HG03342 (cell line): ENCODE measurements at regions not wholly inside any gene's neighbourhood (a gene's known extent, or its start where the extent isn't known, plus 50 kb on each side); places are given as distances from the start of the nearest gene placed in this dataset.
"Not testable (repeated sequence)": the region's sequence is repeated elsewhere in the genome, so short reads cannot be mapped to it uniquely, and the experiment has no call there.

Experiments
- ATAC-seq: cut with Tn5 transposase; IDR thresholded peaks from one replicate; pipeline ENCODE4 v1.9.1; 2021; ENCODE audit warnings: mild to moderate bottlenecking, moderate library complexity; ENCODE audit not compliant: unreplicated experiment

DNA sequence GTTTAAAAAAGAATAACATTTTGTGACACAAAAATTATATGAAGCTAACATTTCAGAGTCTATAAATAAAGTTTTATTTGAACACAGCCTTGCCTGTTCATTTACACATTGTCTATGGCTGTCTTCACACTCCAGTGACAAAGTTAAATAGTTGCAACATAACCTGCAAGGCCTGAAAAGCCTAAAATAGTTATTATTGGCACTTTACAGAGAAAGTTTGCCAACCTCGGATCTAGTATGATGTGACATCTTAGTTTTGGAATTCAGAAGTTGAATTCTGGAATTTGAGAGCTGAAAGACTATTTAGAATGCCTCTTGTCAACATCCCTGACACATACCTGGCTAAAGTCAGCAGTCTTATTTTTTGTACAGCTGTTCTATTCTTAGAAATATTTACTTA is 68.3 kb downstream of the DYRK2 start:
- no peak for ATAC-seq

- ATAC-seq: not testable (repeated sequence)
These were observed 70.8 kb downstream of the DYRK2 start for GRCh38 chr12:67719303-67719702.

DNA sequence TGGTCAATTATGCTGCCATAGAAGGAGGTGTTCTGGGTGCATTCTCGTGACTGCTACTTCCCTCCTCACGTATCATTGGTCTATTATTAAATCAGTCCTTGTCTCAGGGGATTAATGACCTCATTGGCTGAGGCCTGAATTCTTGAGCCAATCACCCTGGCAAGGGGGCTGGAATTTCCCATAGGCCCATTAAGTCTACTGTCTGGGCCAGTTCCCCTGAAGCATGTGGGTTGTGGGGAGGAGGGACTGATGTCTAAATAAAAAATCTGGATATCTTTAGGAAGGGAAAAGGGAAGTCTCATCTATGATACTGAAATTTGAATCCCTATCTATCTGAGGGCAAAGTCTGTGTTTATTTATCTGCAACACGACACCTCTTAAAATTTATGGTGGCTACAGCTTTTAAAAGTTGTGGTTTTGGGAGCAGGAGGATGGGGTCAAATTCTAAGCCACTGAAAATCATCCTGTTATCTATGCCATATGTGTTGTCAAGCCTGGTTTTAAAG is 71.9 kb downstream of the DYRK2 start:
- no peak for ATAC-seq

DNA sequence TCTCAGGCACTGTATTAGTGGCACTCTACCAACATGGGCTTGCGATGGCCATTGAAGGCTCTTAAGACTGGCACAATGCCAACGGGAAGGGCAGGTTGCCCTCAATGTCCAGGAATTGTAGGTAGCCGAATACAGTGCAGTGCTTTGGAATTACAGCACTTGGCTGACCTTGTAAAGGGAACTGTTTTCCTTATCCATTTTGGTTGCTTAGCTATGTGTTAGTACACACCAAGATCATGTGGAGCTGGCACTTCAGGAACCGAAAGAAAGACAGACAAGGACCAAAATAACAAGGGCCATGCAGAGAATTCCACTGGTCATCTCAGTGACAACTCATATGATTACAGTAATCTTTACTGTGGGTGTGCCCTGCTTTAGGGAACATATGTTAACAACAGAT is 72.7 kb downstream of the DYRK2 start:
- no peak for ATAC-seq

- ATAC-seq: no peak
These were observed 73.8 kb downstream of the DYRK2 start for GRCh38 chr12:67722296-67722695.

- ATAC-seq: no peak
These were observed 78.3 kb downstream of the DYRK2 start for GRCh38 chr12:67726868-67727267.

DNA sequence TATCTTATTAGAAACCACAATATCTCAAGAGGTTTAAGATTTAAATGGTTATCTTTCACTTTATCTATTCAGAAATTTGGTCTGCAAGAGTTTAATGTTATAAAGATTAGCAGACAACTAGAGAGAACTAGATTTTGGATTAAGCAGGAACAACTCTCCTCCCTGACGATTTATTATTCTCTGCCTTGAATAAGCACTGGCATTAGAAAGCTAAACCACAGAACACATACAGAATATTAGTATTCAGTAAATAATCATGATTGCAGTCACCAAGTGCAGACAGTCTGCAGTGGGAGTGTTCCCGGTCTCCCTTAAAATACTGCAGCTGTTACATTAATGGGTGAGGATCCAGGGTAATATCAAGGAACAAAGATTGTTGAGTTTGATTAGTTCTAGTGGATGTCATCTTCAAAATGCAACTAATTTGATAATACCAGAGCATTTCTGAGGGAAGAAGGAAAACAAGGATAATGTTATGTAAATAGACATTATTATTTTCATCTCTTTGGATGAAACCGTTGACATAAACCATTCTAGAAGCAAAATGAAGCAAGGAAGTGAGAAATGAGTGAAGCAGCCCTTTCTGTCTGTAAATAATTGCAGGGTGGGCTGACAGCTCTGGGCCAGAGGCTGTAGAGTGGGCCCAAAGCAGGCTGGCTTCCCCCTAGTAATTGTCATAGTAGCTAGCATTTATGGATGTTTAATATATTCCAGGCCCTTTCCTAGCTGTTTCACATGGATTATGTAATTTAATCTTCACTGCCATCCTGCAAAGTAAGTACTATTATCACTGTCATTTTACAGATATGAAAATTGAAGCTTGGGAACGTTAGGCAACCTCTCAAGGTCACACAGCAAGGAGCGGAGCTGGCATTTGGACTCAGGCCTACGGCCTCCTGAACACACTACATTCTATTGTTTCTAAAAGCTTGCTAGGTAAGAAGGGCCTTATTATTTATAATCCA is 79.4 kb downstream of the DYRK2 start:
- no peak for ATAC-seq

- no peak for ATAC-seq
These were observed 84.3 kb downstream of the DYRK2 start for GRCh38 chr12:67732857-67733256.

- ATAC-seq: no peak
These were observed 87.3 kb downstream of the DYRK2 start for GRCh38 chr12:67735868-67736267.

DNA sequence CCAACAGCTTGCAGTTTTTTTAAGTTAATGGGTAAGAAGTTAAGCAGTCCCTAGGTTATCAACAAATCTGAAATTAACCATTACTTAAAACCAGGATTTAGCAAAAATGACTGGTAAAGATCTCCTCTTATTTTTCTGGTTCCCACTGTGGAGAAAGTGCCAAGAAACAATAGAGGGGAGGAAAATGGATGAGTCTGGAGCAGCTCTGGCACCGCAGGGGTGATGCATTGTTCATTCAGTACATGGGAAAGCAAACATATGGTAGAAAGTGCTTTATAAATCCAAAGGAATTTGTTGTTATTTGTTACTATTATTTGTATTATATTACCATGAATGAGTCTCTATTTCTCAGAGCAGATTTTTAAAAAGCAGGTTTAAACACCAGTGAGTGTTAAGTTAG is 92.2 kb downstream of the DYRK2 start:
- no peak for ATAC-seq

GRCh38 chr12:67741270-67741669 is 92.7 kb downstream of the DYRK2 start:
- ATAC-seq: no peak

DNA sequence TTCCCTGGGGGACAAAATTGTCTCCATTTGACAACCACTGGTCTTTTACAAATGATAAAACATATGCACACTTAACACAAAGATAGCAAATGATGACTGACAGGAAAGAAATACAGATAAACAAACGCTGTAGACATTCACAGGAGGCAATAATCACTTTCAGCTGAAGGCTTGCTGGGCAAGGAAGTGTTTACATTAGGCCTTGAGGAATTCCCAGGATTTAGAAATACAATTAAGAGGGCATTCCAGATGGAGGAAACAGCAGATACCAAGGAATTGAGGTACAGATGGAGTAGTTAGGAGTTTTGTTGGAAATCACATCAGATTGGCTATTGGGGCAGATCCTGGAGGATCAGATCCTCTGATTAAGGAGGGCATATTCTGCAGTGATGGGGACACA is 93.9 kb downstream of the DYRK2 start:
- ATAC-seq: no peak

- no peak for ATAC-seq
These were observed 99.6 kb downstream of the DYRK2 start for GRCh38 chr12:67747869-67748742.

- ATAC-seq: no peak
These were observed 100.1 kb downstream of the DYRK2 start for GRCh38 chr12:67748743-67749040.

GRCh38 chr12:67750513-67751183 is 102.1 kb downstream of the DYRK2 start:
- ATAC-seq: no peak

DNA sequence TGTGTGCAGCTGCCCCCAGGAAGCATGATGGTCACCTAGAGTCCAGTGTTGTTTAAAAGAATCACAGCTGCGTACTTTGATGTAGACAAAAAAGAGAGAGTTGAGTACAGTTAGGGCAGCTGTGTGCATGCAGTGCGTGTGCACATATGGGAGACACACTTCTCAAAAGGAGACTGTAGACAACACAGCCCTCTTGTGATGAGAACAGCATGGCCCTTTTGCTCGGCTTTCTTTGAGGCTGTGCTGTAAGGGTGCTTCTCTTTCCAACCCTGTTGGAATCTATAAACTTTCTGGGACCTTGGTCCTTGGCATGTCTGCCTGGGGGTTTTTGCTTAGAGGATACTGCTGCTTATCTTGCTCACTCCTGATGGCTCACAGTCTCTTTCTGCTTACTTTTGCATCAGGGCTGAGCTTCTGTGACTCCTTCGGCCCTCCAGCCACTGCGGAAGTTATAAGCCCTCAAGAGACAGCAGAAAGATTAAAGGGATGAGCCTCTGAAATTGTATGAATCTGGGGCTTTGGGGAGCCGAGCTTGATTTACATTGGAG is 102.9 kb downstream of the DYRK2 start:
- no peak for ATAC-seq

- no peak for ATAC-seq
These were observed 103.7 kb downstream of the DYRK2 start for GRCh38 chr12:67752226-67752732.

- no peak for ATAC-seq
These were observed 106.6 kb downstream of the DYRK2 start for GRCh38 chr12:67754933-67755697.

DNA sequence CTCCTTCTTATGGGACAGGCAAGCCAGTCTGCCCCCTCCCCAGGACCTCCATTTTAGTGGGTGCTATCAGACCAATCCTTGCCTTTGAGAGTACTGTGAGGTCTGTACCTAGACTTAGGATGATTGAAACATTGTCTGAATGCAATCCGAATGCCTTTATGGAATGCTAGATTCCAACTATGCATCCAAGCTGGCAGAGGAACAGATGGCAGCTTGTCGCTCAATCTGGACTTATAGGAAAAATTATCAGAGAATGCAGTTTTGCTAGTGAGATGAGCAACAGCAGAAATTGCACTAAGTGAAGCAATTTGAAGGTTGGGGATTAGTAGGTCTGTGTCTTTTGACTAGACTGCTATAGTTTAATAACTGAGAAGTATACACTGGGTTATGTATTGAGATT is 109.1 kb downstream of the DYRK2 start:
- no peak for ATAC-seq

- peak; percentile 99 for ATAC-seq
These were observed 109.6 kb downstream of the DYRK2 start for GRCh38 chr12:67758119-67758518.
